ENCODE measurements at regions not wholly inside any gene's neighbourhood (a gene's known extent, or its start where the extent isn't known, plus 50 kb on each side); places are given as distances from the start of the nearest gene placed in this dataset.

DNA sequence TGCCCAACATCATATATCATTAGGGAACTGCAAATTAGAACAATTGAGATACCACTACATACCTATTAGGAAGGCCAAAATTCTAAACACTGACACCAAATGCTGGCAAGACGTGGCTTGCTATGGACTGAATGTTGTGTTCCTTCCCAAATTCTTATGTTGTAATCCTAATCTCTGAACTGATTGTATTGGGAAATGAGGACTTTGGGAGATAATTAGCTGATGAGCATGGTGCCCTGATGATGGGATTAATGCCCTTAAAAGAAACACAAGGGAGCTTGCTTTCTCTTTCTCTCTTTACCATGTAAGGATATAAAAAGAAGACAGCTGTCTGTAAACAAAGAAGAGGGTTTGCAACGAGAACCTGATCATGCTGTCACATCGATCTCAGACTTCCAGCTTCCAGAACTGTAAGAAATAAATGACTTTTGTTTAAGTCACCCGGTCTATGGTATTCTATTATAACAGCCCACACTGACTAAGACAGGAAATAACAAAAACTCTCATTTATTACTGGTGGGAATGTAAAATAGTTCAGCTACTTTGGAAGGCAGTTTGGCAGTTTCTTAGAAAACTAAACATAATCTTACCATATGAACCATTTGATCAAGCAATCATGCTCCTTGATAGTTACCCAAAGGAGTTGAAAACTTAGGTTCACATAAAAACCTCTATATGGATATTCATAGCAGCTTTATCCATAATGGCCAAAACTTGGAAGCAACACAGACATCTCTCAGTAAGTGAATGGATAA lies 458.3 kb upstream of the CBLB start:
- H3K4me1 Mint-ChIP-seq (ENCODE audit: unreplicated experiment): no peaks in the 10 kb centered on the region
- H3K36me3 Mint-ChIP-seq (ENCODE audit: low read depth, unreplicated experiment): no peaks in the 10 kb centered on the region
- H3K27ac Mint-ChIP-seq (ENCODE audit: unreplicated experiment): no peak overlapping the region
- no peaks in the 10 kb centered on the region for H3K27me3 Mint-ChIP-seq (ENCODE audit: unreplicated experiment)
- no peaks in the 10 kb centered on the region for H3K9me3 Mint-ChIP-seq (ENCODE audit: unreplicated experiment)
- no peak overlapping the region for H3K4me3 Mint-ChIP-seq (ENCODE audit: unreplicated experiment)
- TF ChIP-seq, protein P1, sequence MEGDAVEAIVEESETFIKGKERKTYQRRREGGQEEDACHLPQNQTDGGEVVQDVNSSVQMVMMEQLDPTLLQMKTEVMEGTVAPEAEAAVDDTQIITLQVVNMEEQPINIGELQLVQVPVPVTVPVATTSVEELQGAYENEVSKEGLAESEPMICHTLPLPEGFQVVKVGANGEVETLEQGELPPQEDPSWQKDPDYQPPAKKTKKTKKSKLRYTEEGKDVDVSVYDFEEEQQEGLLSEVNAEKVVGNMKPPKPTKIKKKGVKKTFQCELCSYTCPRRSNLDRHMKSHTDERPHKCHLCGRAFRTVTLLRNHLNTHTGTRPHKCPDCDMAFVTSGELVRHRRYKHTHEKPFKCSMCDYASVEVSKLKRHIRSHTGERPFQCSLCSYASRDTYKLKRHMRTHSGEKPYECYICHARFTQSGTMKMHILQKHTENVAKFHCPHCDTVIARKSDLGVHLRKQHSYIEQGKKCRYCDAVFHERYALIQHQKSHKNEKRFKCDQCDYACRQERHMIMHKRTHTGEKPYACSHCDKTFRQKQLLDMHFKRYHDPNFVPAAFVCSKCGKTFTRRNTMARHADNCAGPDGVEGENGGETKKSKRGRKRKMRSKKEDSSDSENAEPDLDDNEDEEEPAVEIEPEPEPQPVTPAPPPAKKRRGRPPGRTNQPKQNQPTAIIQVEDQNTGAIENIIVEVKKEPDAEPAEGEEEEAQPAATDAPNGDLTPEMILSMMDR (IDR thresholded peaks at IDR 0.05; ENCODE audit: unreplicated experiment): no peak
- DNase-seq (ENCODE audit: low spot score): no peak

DNA sequence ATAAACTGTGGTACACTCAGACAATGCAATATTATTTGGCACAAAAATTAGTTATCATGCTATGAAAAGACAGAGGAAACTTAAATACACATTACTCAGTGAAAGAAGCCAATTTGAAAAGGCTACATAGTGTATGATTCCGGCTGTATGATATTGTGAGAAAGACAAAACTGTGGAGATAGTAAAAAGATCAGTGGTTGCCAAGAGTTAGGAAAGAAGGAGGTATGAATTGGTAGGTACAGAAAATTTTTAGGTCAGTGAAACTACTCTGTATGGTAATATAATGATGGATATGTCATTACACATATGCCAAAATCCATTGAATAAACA lies 458.8 kb upstream of the CBLB start:
- H3K27me3 Mint-ChIP-seq (ENCODE audit: unreplicated experiment): no peaks in the 10 kb centered on the region
- H3K36me3 Mint-ChIP-seq (ENCODE audit: low read depth, unreplicated experiment): no peaks in the 10 kb centered on the region
- H3K27ac Mint-ChIP-seq (ENCODE audit: unreplicated experiment): no peak overlapping the region

DNA sequence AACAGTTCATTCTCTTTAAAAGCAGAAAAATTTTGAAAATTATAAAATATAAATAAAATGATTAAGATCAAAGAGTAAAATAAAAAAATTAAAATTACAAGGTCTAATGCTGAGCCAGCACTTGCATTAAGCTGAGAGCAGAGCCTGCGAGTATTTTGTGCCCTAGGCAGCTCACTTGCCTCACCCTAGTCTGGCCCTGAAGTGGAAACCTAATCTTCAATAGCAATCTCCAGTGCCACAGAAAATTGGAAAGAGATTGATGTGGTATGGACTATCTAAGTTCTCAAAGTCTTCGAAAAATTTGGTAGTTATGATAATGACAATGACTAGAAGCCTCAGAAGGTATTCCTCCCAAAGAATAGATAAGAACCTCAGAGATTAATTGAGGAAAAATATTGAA lies 459.4 kb upstream of the CBLB start:
- TF ChIP-seq, protein P1 (IDR thresholded peaks at IDR 0.05; ENCODE audit: unreplicated experiment): no peak
- no peaks in the 10 kb centered on the region for H3K36me3 Mint-ChIP-seq (ENCODE audit: low read depth, unreplicated experiment)

More for the DNA sequence above, 458.8 kb upstream of the CBLB start:
- H3K4me3 Mint-ChIP-seq (ENCODE audit: unreplicated experiment): no peak overlapping the region
- TF ChIP-seq, protein P1 (IDR thresholded peaks at IDR 0.05; ENCODE audit: unreplicated experiment): no peak
- DNase-seq (ENCODE audit: low spot score): no peak
- H3K4me1 Mint-ChIP-seq (ENCODE audit: unreplicated experiment): no peaks in the 10 kb centered on the region
- H3K9me3 Mint-ChIP-seq (ENCODE audit: unreplicated experiment): no peaks in the 10 kb centered on the region

DNA sequence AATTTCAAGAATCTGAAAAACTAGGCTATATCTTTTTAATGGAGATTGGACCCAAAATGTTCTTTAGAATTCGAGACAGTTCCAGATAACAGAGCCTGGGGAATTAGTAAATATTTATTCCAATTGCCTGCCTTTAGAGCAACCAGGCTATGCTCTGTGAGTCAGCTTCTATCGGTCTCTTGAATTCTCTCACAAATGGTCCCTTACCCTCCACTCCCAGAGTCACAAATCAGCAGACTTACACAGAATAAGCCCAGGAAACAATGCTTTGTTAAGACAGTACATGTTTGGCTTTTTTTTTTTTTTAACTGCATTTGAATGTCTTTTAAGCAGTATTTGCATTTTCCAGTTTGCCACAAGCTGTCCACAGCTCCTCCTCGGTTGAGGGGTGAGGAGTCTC lies 460.7 kb upstream of the CBLB start:
- no peak for DNase-seq (ENCODE audit: low spot score)
- Mint-ChIP-seq H3K9me3 (ENCODE audit: unreplicated experiment) (no peaks in the 10 kb centered on the region), H3K4me1 (ENCODE audit: unreplicated experiment) (no peaks in the 10 kb centered on the region), H3K4me3 (ENCODE audit: unreplicated experiment) (no peak overlapping the region), H3K36me3 (ENCODE audit: low read depth, unreplicated experiment) (no peaks in the 10 kb centered on the region), H3K27me3 (ENCODE audit: unreplicated experiment) (no peaks in the 10 kb centered on the region), H3K27ac (ENCODE audit: unreplicated experiment) (no peak overlapping the region)
- TF ChIP-seq, protein P1 (IDR thresholded peaks at IDR 0.05; ENCODE audit: unreplicated experiment): no peak

More for the DNA sequence above, 459.4 kb upstream of the CBLB start:
- Mint-ChIP-seq H3K27me3 (ENCODE audit: unreplicated experiment) (no peaks in the 10 kb centered on the region), H3K4me3 (ENCODE audit: unreplicated experiment) (no peak overlapping the region), H3K27ac (ENCODE audit: unreplicated experiment) (no peak overlapping the region), H3K9me3 (ENCODE audit: unreplicated experiment) (no peaks in the 10 kb centered on the region), H3K4me1 (ENCODE audit: unreplicated experiment) (no peaks in the 10 kb centered on the region)
- DNase-seq (ENCODE audit: low spot score): no peak

DNA sequence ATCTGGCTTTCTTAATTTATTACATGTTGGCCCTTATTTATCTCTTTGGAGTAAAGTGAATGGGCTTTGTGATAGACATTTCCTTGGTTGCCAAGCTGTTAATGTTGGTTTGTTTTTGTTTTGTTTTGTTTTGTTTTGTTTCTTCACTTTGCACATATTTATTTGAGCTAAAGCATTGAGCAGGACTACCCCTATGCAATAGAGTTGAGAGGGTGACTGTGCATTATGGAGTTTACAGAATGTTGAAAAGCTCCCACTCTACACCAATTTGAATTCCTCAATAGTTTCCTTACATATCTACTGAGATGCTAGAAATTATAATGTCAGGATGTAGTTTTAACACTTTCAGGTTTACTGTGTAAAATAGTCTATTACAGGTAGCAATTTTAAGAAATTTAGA lies 462.8 kb upstream of the CBLB start:
- TF ChIP-seq, protein P1 (IDR thresholded peaks at IDR 0.05; ENCODE audit: unreplicated experiment): no peak
- H3K27ac Mint-ChIP-seq (ENCODE audit: unreplicated experiment): no peak overlapping the region
- no peak for DNase-seq (ENCODE audit: low spot score)

More for the DNA sequence above, 462.8 kb upstream of the CBLB start:
- Mint-ChIP-seq H3K4me3 (ENCODE audit: unreplicated experiment) (no peak overlapping the region), H3K27me3 (ENCODE audit: unreplicated experiment) (no peaks in the 10 kb centered on the region), H3K4me1 (ENCODE audit: unreplicated experiment) (no peaks in the 10 kb centered on the region), H3K9me3 (ENCODE audit: unreplicated experiment) (no peaks in the 10 kb centered on the region), H3K36me3 (ENCODE audit: low read depth, unreplicated experiment) (no peaks in the 10 kb centered on the region)

Data from endothelial cell (in vitro differentiated cells).